GM12875 (cell line): ENCODE measurements at regions not wholly inside any gene's neighbourhood (a gene's known extent, or its start where the extent isn't known, plus 50 kb on each side); places are given as distances from the start of the nearest gene placed in this dataset.

Experiments
- H3K4me3 ChIP-seq: one replicate; pipeline ENCODE4 v1.5.1; 2011; ENCODE audit warnings: low read depth, low read length, control low read depth
- CTCF ChIP-seq: IDR thresholded peaks from 2 replicates; pipeline ENCODE4 v1.5.1; 2011; ENCODE audit warnings: low read depth, mild to moderate bottlenecking, control low read depth, inconsistent platforms, low read length, moderate library complexity, borderline replicate concordance; ENCODE audit not compliant: insufficient read depth

DNA sequence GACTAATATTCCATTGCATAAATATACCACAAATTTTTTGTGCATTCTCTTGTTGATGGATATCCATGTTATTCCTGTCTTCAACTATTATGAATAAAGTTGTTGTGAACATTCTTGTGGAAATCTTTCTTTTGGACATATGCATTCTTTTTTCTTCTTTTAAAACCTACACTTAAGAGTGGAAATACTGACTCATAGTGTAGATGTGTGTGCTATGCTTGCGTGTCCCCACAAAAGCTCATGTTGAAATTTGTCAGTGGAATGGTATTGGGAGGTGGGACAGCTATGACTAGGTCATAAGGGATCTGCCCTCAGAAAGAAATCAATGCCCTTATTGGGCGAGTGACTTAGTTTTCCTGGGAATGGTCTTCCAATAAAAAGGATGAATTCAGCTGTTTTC lies 203.6 kb upstream of the PRSS58 start:
- no peak overlapping the region for H3K4me3 ChIP-seq
- TF ChIP-seq CTCF = no peak

DNA sequence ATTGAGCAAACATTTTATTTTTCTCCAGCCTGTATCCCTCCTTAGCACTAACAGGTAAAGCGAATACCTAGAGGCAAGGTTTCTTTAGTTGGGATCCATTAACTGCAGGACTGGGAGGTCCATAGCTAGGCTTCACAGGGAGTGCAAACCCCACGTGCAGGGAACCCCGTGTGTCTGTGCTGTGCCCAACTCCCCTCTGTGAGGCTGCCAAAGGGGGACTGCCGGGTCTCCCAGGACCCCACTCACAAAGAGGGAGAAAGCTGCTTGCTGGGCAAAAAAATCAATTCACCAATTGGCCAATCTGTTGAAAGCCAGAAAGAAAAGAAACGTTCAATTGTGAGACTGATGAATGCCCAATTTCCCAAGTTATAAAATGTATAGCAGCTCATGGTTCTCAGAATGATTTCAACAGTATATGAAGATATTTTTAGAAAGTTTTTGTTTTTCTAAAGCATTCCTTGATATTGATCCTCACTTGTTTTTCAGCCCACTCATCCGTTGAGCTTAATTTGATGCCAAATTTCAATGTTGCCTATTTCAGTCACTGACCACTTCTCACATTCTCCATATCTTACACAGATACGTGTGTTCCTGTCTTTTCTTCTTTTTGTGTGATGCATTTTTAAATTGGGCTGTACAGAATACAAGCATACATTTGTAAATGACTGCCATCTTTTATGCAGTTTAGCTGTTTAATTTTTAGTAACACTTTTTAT lies 202.7 kb upstream of the PRSS58 start:
- no peak overlapping the region for H3K4me3 ChIP-seq
- TF ChIP-seq CTCF = no peak

DNA sequence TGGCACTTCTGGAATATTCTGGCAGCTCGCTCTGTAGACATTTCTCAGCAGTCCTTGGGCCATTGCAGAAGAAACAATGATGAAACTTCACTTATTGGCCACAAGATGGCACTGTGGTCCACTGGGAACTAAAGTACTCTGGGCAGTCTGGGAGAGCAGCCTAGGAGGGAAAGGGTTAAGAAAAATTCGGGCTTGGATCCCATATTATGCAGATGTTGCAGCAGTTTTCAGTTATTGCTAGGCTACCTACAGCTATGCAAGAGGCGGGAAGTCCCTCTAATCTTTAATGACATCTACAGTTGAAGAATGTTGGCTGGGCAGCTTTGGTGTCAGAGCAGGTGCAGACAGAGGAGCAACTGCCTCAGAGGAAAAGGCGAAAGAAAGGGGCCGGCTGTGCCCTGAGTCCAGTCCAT lies 201.7 kb upstream of the PRSS58 start:
- peak; percentile 67 for TF ChIP-seq CTCF
- no peak overlapping the region for H3K4me3 ChIP-seq

DNA sequence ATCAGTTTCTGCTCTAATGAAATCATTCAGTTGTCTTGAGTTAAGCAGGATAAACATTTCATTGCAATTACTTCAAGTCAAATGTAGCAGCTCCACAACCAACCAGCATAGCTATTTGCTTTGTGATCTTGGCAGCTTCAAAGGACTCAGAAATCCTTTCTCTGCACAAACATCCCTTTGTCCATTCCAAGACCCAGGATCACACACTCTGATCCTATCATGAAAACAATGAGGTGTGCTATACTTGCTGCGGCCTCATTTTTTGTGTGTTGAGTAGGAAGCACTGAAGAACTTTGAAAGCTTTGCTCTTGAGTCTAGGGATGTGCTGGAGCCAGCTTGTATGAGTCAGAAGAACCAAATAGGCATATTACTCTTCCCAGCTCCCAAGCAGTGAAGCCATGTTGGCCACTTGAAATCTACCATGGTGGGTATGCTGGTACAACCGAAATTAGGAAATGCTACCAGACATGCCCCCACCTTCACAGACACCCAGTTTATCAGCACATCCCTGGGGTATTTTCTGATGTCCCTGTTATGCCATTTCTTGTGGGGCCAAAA lies 199.4 kb upstream of the PRSS58 start:
- no peak for TF ChIP-seq CTCF
- H3K4me3 ChIP-seq = no peak overlapping the region

- H3K4me3 ChIP-seq = no peak overlapping the region
- TF ChIP-seq CTCF = no peak
Observed at GRCh38 chr7:142455392-142455791, 197.5 kb upstream of the PRSS58 start.

GRCh38 chr7:142454862-142455261 lies 197.0 kb upstream of the PRSS58 start:
- H3K4me3 ChIP-seq = no peak overlapping the region
- TF ChIP-seq CTCF = no peak

DNA sequence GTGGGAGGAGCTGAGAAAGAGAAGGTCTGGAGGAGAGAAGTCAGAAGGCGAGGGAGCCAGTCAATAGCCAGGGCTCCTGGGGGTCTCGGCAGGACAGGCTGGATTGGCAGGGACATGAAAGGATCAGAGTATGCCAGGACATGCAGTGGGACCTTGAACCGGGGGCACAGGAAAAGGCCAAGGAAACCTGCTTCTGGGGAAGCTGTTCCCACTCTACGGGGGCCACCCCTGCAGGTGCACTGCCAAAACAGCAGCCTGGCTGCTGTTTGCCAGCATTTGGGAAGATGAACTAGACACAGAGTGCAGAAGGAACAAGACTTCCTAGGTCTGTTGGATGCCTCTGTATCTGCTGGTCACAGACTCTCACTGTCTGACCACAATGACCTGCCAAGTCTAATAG lies 194.9 kb upstream of the PRSS58 start:
- no peak for TF ChIP-seq CTCF
- no peak overlapping the region for H3K4me3 ChIP-seq
